ENCODE measurements at regions not wholly inside any gene's neighbourhood (a gene's known extent, or its start where the extent isn't known, plus 50 kb on each side); places are given as distances from the start of the nearest gene placed in this dataset.

- no peak for TF ChIP-seq POLR2AphosphoS5 (IDR thresholded peaks at IDR 0.05; ENCODE audit: low read depth, low read length)
- no peak for TF ChIP-seq POLR2A (IDR thresholded peaks at IDR 0.05; ENCODE audit: low read depth, low read length)
- TF ChIP-seq TAF1 (IDR thresholded peaks at IDR 0.05; ENCODE audit: low read depth, low read length), result no peak
- no peak for TF ChIP-seq SPI1 (IDR thresholded peaks at IDR 0.05; ENCODE audit: low read depth, low read length)
Observed at GRCh38 chr15:87662575-87662974, 594.0 kb downstream of the NTRK3 start.
